ENCODE measurements at regions not wholly inside any gene's neighbourhood (a gene's known extent, or its start where the extent isn't known, plus 50 kb on each side); places are given as distances from the start of the nearest gene placed in this dataset.
"Not testable (repeated sequence)": the region's sequence is repeated elsewhere in the genome, so short reads cannot be mapped to it uniquely, and the experiment has no call there.

- H3K27ac ChIP-seq (ENCODE audit: insufficient read depth, low read depth, low read length, poor library complexity, severe bottlenecking); H3K4me3 ChIP-seq (ENCODE audit: insufficient read depth, low read depth, low read length); H3K4me1 ChIP-seq (ENCODE audit: control insufficient read depth, insufficient read depth, low read length); H3K36me3 ChIP-seq (ENCODE audit: control insufficient read depth, insufficient read depth, low read length); H3K9me3 ChIP-seq (ENCODE audit: control insufficient read depth, low read length); H3K27me3 ChIP-seq (ENCODE audit: control insufficient read depth, insufficient read depth, low read length, poor library complexity, severe bottlenecking): not testable (repeated sequence)
- 91 to 95% methylated on average over 4 of the region's 6 CpGs for WGBS, 2 experiments
Measured at GRCh38 chr2:89229979-89230378, 538.5 kb downstream of the RPIA start.

- H3K36me3 ChIP-seq (ENCODE audit: control insufficient read depth, insufficient read depth, low read length); H3K4me3 ChIP-seq (ENCODE audit: insufficient read depth, low read depth, low read length); H3K9me3 ChIP-seq (ENCODE audit: control insufficient read depth, low read length); H3K4me1 ChIP-seq (ENCODE audit: control insufficient read depth, insufficient read depth, low read length); H3K27me3 ChIP-seq (ENCODE audit: control insufficient read depth, insufficient read depth, low read length, poor library complexity, severe bottlenecking); H3K27ac ChIP-seq (ENCODE audit: insufficient read depth, low read depth, low read length, poor library complexity, severe bottlenecking): not testable (repeated sequence)
- WGBS, 2 experiments: no CpG with 5 or more reads among the region's 2 CpGs
Measured at GRCh38 chr2:89231241-89231640, 539.8 kb downstream of the RPIA start.

- H3K9me3 ChIP-seq (ENCODE audit: control insufficient read depth, low read length); H3K4me3 ChIP-seq (ENCODE audit: insufficient read depth, low read depth, low read length); H3K27me3 ChIP-seq (ENCODE audit: control insufficient read depth, insufficient read depth, low read length, poor library complexity, severe bottlenecking); H3K27ac ChIP-seq (ENCODE audit: insufficient read depth, low read depth, low read length, poor library complexity, severe bottlenecking); H3K4me1 ChIP-seq (ENCODE audit: control insufficient read depth, insufficient read depth, low read length); H3K36me3 ChIP-seq (ENCODE audit: control insufficient read depth, insufficient read depth, low read length): not testable (repeated sequence)
- WGBS, 2 experiments: 91 to 99% methylated on average over 3 of the region's 4 CpGs
Measured at GRCh38 chr2:89233931-89234330, 542.5 kb downstream of the RPIA start.

GRCh38 chr2:89234818-89235466 lies 543.5 kb downstream of the RPIA start:
- H3K4me1 ChIP-seq (ENCODE audit: control insufficient read depth, insufficient read depth, low read length); H3K4me3 ChIP-seq (ENCODE audit: insufficient read depth, low read depth, low read length); H3K9me3 ChIP-seq (ENCODE audit: control insufficient read depth, low read length); H3K36me3 ChIP-seq (ENCODE audit: control insufficient read depth, insufficient read depth, low read length); H3K27me3 ChIP-seq (ENCODE audit: control insufficient read depth, insufficient read depth, low read length, poor library complexity, severe bottlenecking); H3K27ac ChIP-seq (ENCODE audit: insufficient read depth, low read depth, low read length, poor library complexity, severe bottlenecking): not testable (repeated sequence)
- 89 to 100% methylated on average over 1 of the region's 3 CpGs for WGBS, 2 experiments

- not testable (repeated sequence) for H3K4me3 ChIP-seq (ENCODE audit: insufficient read depth, low read depth, low read length); H3K9me3 ChIP-seq (ENCODE audit: control insufficient read depth, low read length)
- no CpG with 5 or more reads among the region's 6 CpGs for WGBS, 2 experiments
Measured at GRCh38 chr2:89236832-89237450, 545.5 kb downstream of the RPIA start.

GRCh38 chr2:89237783-89238182 lies 546.3 kb downstream of the RPIA start:
- WGBS, 2 experiments: no CpG with 5 or more reads among the region's 4 CpGs
- H3K36me3 ChIP-seq (ENCODE audit: control insufficient read depth, insufficient read depth, low read length); H3K4me3 ChIP-seq (ENCODE audit: insufficient read depth, low read depth, low read length); H3K4me1 ChIP-seq (ENCODE audit: control insufficient read depth, insufficient read depth, low read length); H3K9me3 ChIP-seq (ENCODE audit: control insufficient read depth, low read length); H3K27ac ChIP-seq (ENCODE audit: insufficient read depth, low read depth, low read length, poor library complexity, severe bottlenecking); H3K27me3 ChIP-seq (ENCODE audit: control insufficient read depth, insufficient read depth, low read length, poor library complexity, severe bottlenecking): not testable (repeated sequence)

More at GRCh38 chr2:89236832-89237450, 545.5 kb downstream of the RPIA start:
- not testable (repeated sequence) for H3K27me3 ChIP-seq (ENCODE audit: control insufficient read depth, insufficient read depth, low read length, poor library complexity, severe bottlenecking); H3K4me1 ChIP-seq (ENCODE audit: control insufficient read depth, insufficient read depth, low read length); H3K36me3 ChIP-seq (ENCODE audit: control insufficient read depth, insufficient read depth, low read length); H3K27ac ChIP-seq (ENCODE audit: insufficient read depth, low read depth, low read length, poor library complexity, severe bottlenecking)

GRCh38 chr2:89243114-89243700 lies 551.7 kb downstream of the RPIA start:
- H3K9me3 ChIP-seq (ENCODE audit: control insufficient read depth, low read length); H3K27ac ChIP-seq (ENCODE audit: insufficient read depth, low read depth, low read length, poor library complexity, severe bottlenecking); H3K4me1 ChIP-seq (ENCODE audit: control insufficient read depth, insufficient read depth, low read length); H3K27me3 ChIP-seq (ENCODE audit: control insufficient read depth, insufficient read depth, low read length, poor library complexity, severe bottlenecking); H3K4me3 ChIP-seq (ENCODE audit: insufficient read depth, low read depth, low read length); H3K36me3 ChIP-seq (ENCODE audit: control insufficient read depth, insufficient read depth, low read length): not testable (repeated sequence)
- 47 to 54% methylated on average over 3 to 4 of the region's 4 CpGs for WGBS, 2 experiments

GRCh38 chr2:89244407-89244806 lies 552.9 kb downstream of the RPIA start:
- not testable (repeated sequence) for H3K4me1 ChIP-seq (ENCODE audit: control insufficient read depth, insufficient read depth, low read length); H3K27me3 ChIP-seq (ENCODE audit: control insufficient read depth, insufficient read depth, low read length, poor library complexity, severe bottlenecking); H3K36me3 ChIP-seq (ENCODE audit: control insufficient read depth, insufficient read depth, low read length); H3K9me3 ChIP-seq (ENCODE audit: control insufficient read depth, low read length); H3K27ac ChIP-seq (ENCODE audit: insufficient read depth, low read depth, low read length, poor library complexity, severe bottlenecking); H3K4me3 ChIP-seq (ENCODE audit: insufficient read depth, low read depth, low read length)

GRCh38 chr2:89245478-89245877 lies 554.0 kb downstream of the RPIA start:
- H3K4me1 ChIP-seq (ENCODE audit: control insufficient read depth, insufficient read depth, low read length); H3K27me3 ChIP-seq (ENCODE audit: control insufficient read depth, insufficient read depth, low read length, poor library complexity, severe bottlenecking); H3K9me3 ChIP-seq (ENCODE audit: control insufficient read depth, low read length); H3K36me3 ChIP-seq (ENCODE audit: control insufficient read depth, insufficient read depth, low read length); H3K4me3 ChIP-seq (ENCODE audit: insufficient read depth, low read depth, low read length); H3K27ac ChIP-seq (ENCODE audit: insufficient read depth, low read depth, low read length, poor library complexity, severe bottlenecking): not testable (repeated sequence)
- WGBS, 2 experiments: 100% methylated on average over 1 of the region's 1 CpG

- H3K36me3 ChIP-seq (ENCODE audit: control insufficient read depth, insufficient read depth, low read length); H3K27me3 ChIP-seq (ENCODE audit: control insufficient read depth, insufficient read depth, low read length, poor library complexity, severe bottlenecking); H3K4me1 ChIP-seq (ENCODE audit: control insufficient read depth, insufficient read depth, low read length); H3K4me3 ChIP-seq (ENCODE audit: insufficient read depth, low read depth, low read length); H3K27ac ChIP-seq (ENCODE audit: insufficient read depth, low read depth, low read length, poor library complexity, severe bottlenecking); H3K9me3 ChIP-seq (ENCODE audit: control insufficient read depth, low read length): not testable (repeated sequence)
- WGBS, 2 experiments: 88 to 95% methylated on average over 2 to 3 of the region's 4 CpGs
Measured at GRCh38 chr2:89246027-89246426, 554.6 kb downstream of the RPIA start.

Measured in ectodermal cell (in vitro differentiated cells).